ENCODE measurements at regions not wholly inside any gene's neighbourhood (a gene's known extent, or its start where the extent isn't known, plus 50 kb on each side); places are given as distances from the start of the nearest gene placed in this dataset.

DNA sequence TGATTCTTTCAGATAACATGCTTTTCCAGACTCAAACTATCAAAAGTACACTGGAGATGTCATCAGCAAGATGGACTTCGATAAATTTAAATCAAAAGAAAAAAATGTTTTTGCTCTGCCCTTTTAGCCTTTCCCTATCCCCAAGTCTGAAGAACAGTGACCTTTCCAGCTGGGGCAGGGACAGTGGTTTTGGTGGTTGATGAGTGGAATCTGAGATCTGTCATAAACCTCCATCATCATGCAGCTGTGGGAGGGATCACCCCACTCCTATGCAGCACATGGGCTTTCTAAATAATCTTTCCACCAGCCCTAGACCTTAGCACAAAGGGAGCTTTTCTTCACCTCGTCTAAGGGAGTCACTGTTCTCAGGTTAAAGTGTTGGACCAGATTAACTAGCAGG, 869.5 kb upstream of the SOX9 start:
- TF ChIP-seq, protein P1, sequence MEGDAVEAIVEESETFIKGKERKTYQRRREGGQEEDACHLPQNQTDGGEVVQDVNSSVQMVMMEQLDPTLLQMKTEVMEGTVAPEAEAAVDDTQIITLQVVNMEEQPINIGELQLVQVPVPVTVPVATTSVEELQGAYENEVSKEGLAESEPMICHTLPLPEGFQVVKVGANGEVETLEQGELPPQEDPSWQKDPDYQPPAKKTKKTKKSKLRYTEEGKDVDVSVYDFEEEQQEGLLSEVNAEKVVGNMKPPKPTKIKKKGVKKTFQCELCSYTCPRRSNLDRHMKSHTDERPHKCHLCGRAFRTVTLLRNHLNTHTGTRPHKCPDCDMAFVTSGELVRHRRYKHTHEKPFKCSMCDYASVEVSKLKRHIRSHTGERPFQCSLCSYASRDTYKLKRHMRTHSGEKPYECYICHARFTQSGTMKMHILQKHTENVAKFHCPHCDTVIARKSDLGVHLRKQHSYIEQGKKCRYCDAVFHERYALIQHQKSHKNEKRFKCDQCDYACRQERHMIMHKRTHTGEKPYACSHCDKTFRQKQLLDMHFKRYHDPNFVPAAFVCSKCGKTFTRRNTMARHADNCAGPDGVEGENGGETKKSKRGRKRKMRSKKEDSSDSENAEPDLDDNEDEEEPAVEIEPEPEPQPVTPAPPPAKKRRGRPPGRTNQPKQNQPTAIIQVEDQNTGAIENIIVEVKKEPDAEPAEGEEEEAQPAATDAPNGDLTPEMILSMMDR (IDR thresholded peaks at IDR 0.05) = no peak
- TF ChIP-seq POLR2A (IDR thresholded peaks at IDR 0.05) = no peak
- TF ChIP-seq EP300 (IDR thresholded peaks at IDR 0.05) = no peak

Measured in stomach (tissue), 4 donors.